Parathyroid adenoma (tissue), 2 donors: ENCODE measurements at regions not wholly inside any gene's neighbourhood (a gene's known extent, or its start where the extent isn't known, plus 50 kb on each side); places are given as distances from the start of the nearest gene placed in this dataset.

Source experiments
- H2AFZ ChIP-seq: fragments of 300-600 bp; sonication (generic); one replicate; pipeline ENCODE4 v1.7.0; 2017; ENCODE audit warnings: antibody characterized with exemption, mild to moderate bottlenecking
- H3K27ac ChIP-seq: fragments of 300-600 bp; sonication (generic); one replicate; pipeline ENCODE4 v1.7.0; 2017
- H3K27me3 ChIP-seq: fragments of 300-600 bp; sonication (generic); one replicate; pipeline ENCODE4 v1.7.0; 2017; ENCODE audit warnings: low read length; ENCODE audit not compliant: control insufficient read depth, insufficient read depth
- H3K36me3 ChIP-seq: fragments of 300-600 bp; sonication (generic); one replicate; pipeline ENCODE4 v1.7.0; 2017; ENCODE audit warnings: low read length; ENCODE audit not compliant: control insufficient read depth, insufficient read depth
- H3K4me1 ChIP-seq: fragments of 300-600 bp; sonication (generic); one replicate; pipeline ENCODE4 v1.7.0; 2017; ENCODE audit warnings: control low read depth
- H3K4me2 ChIP-seq: fragments of 300-600 bp; sonication (generic); one replicate; pipeline ENCODE4 v1.7.0; 2017; ENCODE audit warnings: low read length
- H3K4me3 ChIP-seq: fragments of 300-600 bp; sonication (generic); one replicate; pipeline ENCODE4 v1.7.0; 2017; ENCODE audit warnings: low read depth, low read length
- H3K79me2 ChIP-seq: fragments of 300-600 bp; sonication (generic); one replicate; pipeline ENCODE4 v1.7.0; 2017; ENCODE audit warnings: control low read depth
- H3K9ac ChIP-seq: fragments of 300-600 bp; sonication (generic); one replicate; pipeline ENCODE4 v1.7.0; 2017; ENCODE audit warnings: mild to moderate bottlenecking
- H3K9me3 ChIP-seq: fragments of 300-600 bp; sonication (generic); one replicate; pipeline ENCODE4 v1.7.0; 2017; ENCODE audit warnings: low read length; ENCODE audit not compliant: control insufficient read depth
- CTCF ChIP-seq: fragments of 300-600 bp; sonication (generic); IDR thresholded peaks from one replicate; pipeline ENCODE4 v1.7.0; 2017; ENCODE audit warnings: antibody characterized with exemption, mild to moderate bottlenecking
- donor health status: primary hyperparathyroidism.

- H3K27ac ChIP-seq, result no peak overlapping the region
- H3K9ac ChIP-seq, result no peak overlapping the region
- TF ChIP-seq CTCF, result no peak
- H3K4me1 ChIP-seq, result no peaks in the 10 kb centered on the region
- H3K4me2 ChIP-seq, result no peak overlapping the region
- no peaks in the 10 kb centered on the region for H3K79me2 ChIP-seq
- H3K9me3 ChIP-seq, result no peaks in the 10 kb centered on the region
- no peaks in the 10 kb centered on the region for H3K27me3 ChIP-seq
- H3K4me3 ChIP-seq, result no peak overlapping the region
- no peak overlapping the region for H2AFZ ChIP-seq
- H3K36me3 ChIP-seq, result no peaks in the 10 kb centered on the region
These were observed 56.8 kb upstream of the PTGFRN start for GRCh38 chr1:116852910-116853309.

- no peaks in the 10 kb centered on the region for H3K9me3 ChIP-seq
- H3K27me3 ChIP-seq, result no peaks in the 10 kb centered on the region
- H3K4me1 ChIP-seq, result no peaks in the 10 kb centered on the region
- H3K4me2 ChIP-seq, result no peak overlapping the region
- H3K36me3 ChIP-seq, result no peaks in the 10 kb centered on the region
- TF ChIP-seq CTCF, result no peak
- H3K9ac ChIP-seq, result no peak overlapping the region
- H2AFZ ChIP-seq, result no peak overlapping the region
- H3K4me3 ChIP-seq, result no peak overlapping the region
- H3K27ac ChIP-seq, result no peak overlapping the region
- H3K79me2 ChIP-seq, result no peaks in the 10 kb centered on the region
These were observed 55.9 kb upstream of the PTGFRN start for GRCh38 chr1:116853680-116854402.

- no peak overlapping the region for H3K9ac ChIP-seq
- no peak overlapping the region for H2AFZ ChIP-seq
- H3K4me2 ChIP-seq, result no peak overlapping the region
- H3K27me3 ChIP-seq, result no peaks in the 10 kb centered on the region
- TF ChIP-seq CTCF, result no peak
- H3K9me3 ChIP-seq, result no peaks in the 10 kb centered on the region
- H3K27ac ChIP-seq, result no peak overlapping the region
- no peaks in the 10 kb centered on the region for H3K79me2 ChIP-seq
- H3K4me3 ChIP-seq, result no peak overlapping the region
- no peaks in the 10 kb centered on the region for H3K4me1 ChIP-seq
- no peaks in the 10 kb centered on the region for H3K36me3 ChIP-seq
These were observed 55.4 kb upstream of the PTGFRN start for GRCh38 chr1:116854403-116854690.

GRCh38 chr1:116854716-116855115, 55.0 kb upstream of the PTGFRN start:
- no peaks in the 10 kb centered on the region for H3K4me1 ChIP-seq
- H3K36me3 ChIP-seq, result no peaks in the 10 kb centered on the region
- H3K79me2 ChIP-seq, result no peaks in the 10 kb centered on the region
- H3K9ac ChIP-seq, result no peak overlapping the region
- no peak for TF ChIP-seq CTCF
- no peaks in the 10 kb centered on the region for H3K9me3 ChIP-seq
- no peak overlapping the region for H3K4me2 ChIP-seq
- H2AFZ ChIP-seq, result no peak overlapping the region
- no peak overlapping the region for H3K27ac ChIP-seq
- no peak overlapping the region for H3K4me3 ChIP-seq
- no peaks in the 10 kb centered on the region for H3K27me3 ChIP-seq

GRCh38 chr1:116855191-116855619, 54.5 kb upstream of the PTGFRN start:
- no peak overlapping the region for H3K27ac ChIP-seq

More at GRCh38 chr1:116855191-116855619, 54.5 kb upstream of the PTGFRN start:
- no peak for TF ChIP-seq CTCF
- Histone ChIP-seq H3K9ac (no peak overlapping the region), H3K79me2 (no peaks in the 10 kb centered on the region), H2AFZ (no peak overlapping the region), H3K4me3 (no peak overlapping the region), H3K4me2 (no peak overlapping the region), H3K9me3 (no peaks in the 10 kb centered on the region), H3K36me3 (no peaks in the 10 kb centered on the region), H3K27me3 (no peaks in the 10 kb centered on the region), H3K4me1 (no peaks in the 10 kb centered on the region)
